Nephron progenitor cell (in vitro differentiated cells): ENCODE measurements at regions not wholly inside any gene's neighbourhood (a gene's known extent, or its start where the extent isn't known, plus 50 kb on each side); places are given as distances from the start of the nearest gene placed in this dataset.

Experiments used
- DNase-seq: peaks from one replicate; pipeline ENCODE4 v3.0.0; 2021
- H3K27ac Mint-ChIP-seq: 2 replicates; pipeline ENCODE4 v1.8.0; 2021; ENCODE audit warnings: mild to moderate bottlenecking, moderate library complexity, mixed read lengths
- H3K27me3 Mint-ChIP-seq: 2 replicates; pipeline ENCODE4 v1.8.0; 2021; ENCODE audit warnings: mild to moderate bottlenecking, low read depth, mixed read lengths; ENCODE audit not compliant: poor library complexity
- H3K36me3 Mint-ChIP-seq: 2 replicates; pipeline ENCODE4 v1.8.0; 2021; ENCODE audit warnings: low read depth, mixed read lengths
- H3K4me1 Mint-ChIP-seq: 2 replicates; pipeline ENCODE4 v1.8.0; 2021; ENCODE audit warnings: mixed read lengths
- H3K4me3 Mint-ChIP-seq: 2 replicates; pipeline ENCODE4 v1.8.0; 2021; ENCODE audit warnings: mild to moderate bottlenecking, moderate library complexity, mixed read lengths
- H3K9me3 Mint-ChIP-seq: 2 replicates; pipeline ENCODE4 v1.8.0; 2021; ENCODE audit warnings: mild to moderate bottlenecking, moderate library complexity, mixed read lengths
- TF ChIP-seq, protein P1 (sequence below): fragments of 200-600 bp; sonication (generic); IDR thresholded peaks from 2 replicates; pipeline ENCODE4 v1.5.0; 2021; ENCODE audit warnings: antibody characterized with exemption

DNA sequence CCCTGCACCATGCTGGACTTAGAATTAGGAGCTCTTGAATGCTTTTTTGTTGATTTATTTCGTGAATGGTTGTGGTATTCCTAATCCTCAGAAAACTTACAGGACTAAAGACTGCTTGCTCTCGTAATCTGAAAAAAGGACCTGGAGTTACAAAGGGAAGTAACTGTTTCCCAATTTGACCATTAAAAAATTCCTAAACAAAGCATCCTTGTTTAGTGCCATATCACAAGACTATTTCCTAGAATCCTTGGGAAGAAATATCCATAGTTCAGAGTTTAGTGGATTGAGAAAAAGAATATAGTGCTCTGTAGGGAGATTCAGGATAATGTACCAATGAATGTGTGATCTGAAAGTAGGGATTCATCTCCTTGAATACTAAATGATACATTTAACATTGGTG is 186.8 kb downstream of the NDFIP2 start:
- Mint-ChIP-seq H3K36me3 (no peaks in the 10 kb centered on the region), H3K4me3 (no peak overlapping the region), H3K27ac (no peak overlapping the region), H3K9me3 (no peaks in the 10 kb centered on the region), H3K27me3 (peaks cover 3% of the 10 kb centered on the region), H3K4me1 (peaks cover 25% of the 10 kb centered on the region)
- DNase-seq, result no peak
- TF ChIP-seq, protein P1, sequence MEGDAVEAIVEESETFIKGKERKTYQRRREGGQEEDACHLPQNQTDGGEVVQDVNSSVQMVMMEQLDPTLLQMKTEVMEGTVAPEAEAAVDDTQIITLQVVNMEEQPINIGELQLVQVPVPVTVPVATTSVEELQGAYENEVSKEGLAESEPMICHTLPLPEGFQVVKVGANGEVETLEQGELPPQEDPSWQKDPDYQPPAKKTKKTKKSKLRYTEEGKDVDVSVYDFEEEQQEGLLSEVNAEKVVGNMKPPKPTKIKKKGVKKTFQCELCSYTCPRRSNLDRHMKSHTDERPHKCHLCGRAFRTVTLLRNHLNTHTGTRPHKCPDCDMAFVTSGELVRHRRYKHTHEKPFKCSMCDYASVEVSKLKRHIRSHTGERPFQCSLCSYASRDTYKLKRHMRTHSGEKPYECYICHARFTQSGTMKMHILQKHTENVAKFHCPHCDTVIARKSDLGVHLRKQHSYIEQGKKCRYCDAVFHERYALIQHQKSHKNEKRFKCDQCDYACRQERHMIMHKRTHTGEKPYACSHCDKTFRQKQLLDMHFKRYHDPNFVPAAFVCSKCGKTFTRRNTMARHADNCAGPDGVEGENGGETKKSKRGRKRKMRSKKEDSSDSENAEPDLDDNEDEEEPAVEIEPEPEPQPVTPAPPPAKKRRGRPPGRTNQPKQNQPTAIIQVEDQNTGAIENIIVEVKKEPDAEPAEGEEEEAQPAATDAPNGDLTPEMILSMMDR, result no peak

DNA sequence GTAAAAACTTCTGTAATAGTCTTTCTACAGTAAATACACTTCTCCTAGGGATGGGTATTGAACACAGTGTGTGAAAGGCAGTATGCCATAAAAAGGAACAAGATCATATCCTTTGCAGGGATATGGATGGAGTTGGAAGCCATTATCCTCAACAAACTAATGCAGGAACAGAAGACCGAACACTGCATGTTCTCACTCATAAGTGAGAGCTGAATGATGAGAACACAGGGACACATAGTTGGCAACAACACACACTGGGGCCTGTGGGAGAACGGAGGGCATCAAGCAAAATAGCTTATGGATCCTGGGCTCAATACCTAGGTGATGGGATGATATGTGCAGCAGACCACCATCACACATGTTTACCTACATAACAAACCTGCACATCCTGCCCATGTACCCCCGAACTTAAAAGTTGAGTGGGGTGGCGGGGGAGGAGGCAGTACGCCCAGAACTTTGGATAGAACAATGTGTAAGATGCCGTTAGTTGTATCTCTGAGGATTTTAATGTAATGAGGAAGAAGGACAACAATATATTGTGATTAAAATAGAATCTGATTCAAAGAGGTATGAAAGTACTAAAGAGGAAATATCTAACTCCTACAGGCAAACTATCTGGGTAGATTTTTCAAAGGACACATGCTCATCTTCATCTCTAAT is 183.2 kb downstream of the NDFIP2 start:
- peaks cover 3% of the 10 kb centered on the region for H3K27me3 Mint-ChIP-seq
- no peak overlapping the region for H3K27ac Mint-ChIP-seq
- no peaks in the 10 kb centered on the region for H3K36me3 Mint-ChIP-seq
- no peak overlapping the region for H3K4me3 Mint-ChIP-seq
- H3K9me3 Mint-ChIP-seq, result no peaks in the 10 kb centered on the region
- DNase-seq, result no peak
- peaks cover 15% of the 10 kb centered on the region for H3K4me1 Mint-ChIP-seq
- TF ChIP-seq, protein P1, result no peak

DNA sequence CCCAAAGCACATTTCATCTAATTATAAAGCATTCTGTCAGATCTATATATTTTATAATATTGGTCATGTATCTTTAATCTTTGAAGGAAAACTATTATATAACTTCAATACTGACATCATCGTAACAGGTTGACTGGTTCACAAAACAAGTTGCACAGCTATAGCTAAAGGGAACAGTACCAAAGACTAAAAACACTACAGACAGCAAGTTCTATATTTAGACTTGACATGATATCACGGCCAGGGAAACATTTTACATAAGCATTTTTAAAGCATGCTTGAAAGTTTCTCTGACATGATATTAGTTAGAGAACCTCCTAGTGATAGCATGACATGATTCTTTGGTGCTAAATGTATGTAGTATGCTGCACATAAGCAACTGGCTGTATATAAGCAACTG is 182.5 kb downstream of the NDFIP2 start:
- no peaks in the 10 kb centered on the region for H3K9me3 Mint-ChIP-seq
- no peak overlapping the region for H3K27ac Mint-ChIP-seq
- no peaks in the 10 kb centered on the region for H3K36me3 Mint-ChIP-seq
- H3K4me3 Mint-ChIP-seq, result no peak overlapping the region
- no peak for DNase-seq
- TF ChIP-seq, protein P1, result no peak
- H3K4me1 Mint-ChIP-seq, result peaks cover 19% of the 10 kb centered on the region
- H3K27me3 Mint-ChIP-seq, result peaks cover 3% of the 10 kb centered on the region

DNA sequence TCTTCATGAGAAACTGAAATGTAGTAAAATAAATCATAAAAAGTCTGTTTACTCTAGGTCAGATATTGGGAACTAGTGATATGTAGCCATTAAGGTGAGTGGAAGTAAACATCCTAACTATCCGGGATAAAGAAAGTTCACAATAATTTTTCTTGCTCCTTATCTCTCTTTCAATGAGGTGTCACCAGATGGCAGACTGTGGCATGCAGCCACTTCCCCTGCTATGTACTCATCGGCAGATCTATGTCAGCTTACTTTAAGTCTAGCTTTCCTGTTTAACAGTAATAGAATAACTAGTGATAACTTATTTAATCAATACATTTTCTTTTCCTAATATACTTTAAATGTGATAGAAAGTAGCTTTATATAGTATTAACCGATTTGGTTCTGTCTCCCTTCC is 181.9 kb downstream of the NDFIP2 start:
- DNase-seq, result no peak
- H3K4me1 Mint-ChIP-seq, result peaks cover 18% of the 10 kb centered on the region
- H3K27me3 Mint-ChIP-seq, result peaks cover 3% of the 10 kb centered on the region
- H3K9me3 Mint-ChIP-seq, result no peaks in the 10 kb centered on the region
- TF ChIP-seq, protein P1, result no peak
- no peaks in the 10 kb centered on the region for H3K36me3 Mint-ChIP-seq
- H3K4me3 Mint-ChIP-seq, result no peak overlapping the region
- H3K27ac Mint-ChIP-seq, result no peak overlapping the region

DNA sequence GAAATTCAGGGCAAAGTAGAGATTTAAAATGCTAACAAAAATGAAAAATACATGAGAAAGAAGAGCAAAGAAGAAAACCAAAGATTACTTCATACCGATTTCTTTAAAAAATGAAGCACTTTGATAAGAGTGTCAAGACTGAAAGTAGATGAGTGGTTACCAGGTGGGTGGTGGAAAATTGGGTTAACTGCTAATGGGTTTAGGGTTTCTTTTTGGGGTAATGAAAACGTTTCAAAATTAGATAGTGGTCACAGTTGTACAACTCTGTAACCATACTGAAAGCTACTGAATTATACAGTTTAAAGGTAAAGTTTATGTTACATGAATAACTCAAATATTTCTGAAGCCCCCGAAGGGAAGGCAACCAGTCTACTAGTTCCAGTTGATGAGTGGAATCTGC is 179.4 kb downstream of the NDFIP2 start:
- Mint-ChIP-seq H3K27ac (no peak overlapping the region), H3K36me3 (no peaks in the 10 kb centered on the region), H3K4me1 (peaks cover 17% of the 10 kb centered on the region), H3K9me3 (no peaks in the 10 kb centered on the region), H3K4me3 (no peak overlapping the region), H3K27me3 (peaks cover 3% of the 10 kb centered on the region)
- DNase-seq, result no peak
- TF ChIP-seq, protein P1, result no peak

DNA sequence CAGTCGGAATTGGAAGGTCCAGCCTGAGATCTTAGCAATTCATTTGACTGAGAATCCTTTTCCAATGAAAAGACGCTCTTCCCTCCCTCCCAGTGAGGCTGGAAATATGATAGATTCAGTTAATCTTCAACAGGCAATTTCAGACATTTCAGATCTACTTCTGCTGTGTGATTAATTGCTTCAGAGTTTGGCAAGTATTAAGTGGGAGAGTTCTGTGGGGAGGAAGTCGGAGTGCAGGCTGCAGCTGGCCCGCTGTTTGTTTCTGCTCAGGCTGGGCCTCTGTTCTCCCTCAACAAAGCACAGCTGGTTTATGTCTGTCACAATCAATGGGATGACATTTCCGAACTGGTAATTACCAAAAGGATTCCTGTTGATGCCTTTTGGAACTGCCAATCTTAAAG is 178.2 kb downstream of the NDFIP2 start:
- H3K36me3 Mint-ChIP-seq, result no peaks in the 10 kb centered on the region
- DNase-seq, result no peak
- no peak overlapping the region for H3K27ac Mint-ChIP-seq

More for the DNA sequence above, 178.2 kb downstream of the NDFIP2 start:
- Mint-ChIP-seq H3K9me3 (no peaks in the 10 kb centered on the region), H3K4me1 (peaks cover 17% of the 10 kb centered on the region), H3K27me3 (peaks cover 3% of the 10 kb centered on the region), H3K4me3 (no peak overlapping the region)
- TF ChIP-seq, protein P1, result no peak
